IgD-negative memory B cell (primary cell): ENCODE measurements at regions not wholly inside any gene's neighbourhood (a gene's known extent, or its start where the extent isn't known, plus 50 kb on each side); places are given as distances from the start of the nearest gene placed in this dataset.
"Not testable (repeated sequence)": the region's sequence is repeated elsewhere in the genome, so short reads cannot be mapped to it uniquely, and the experiment has no call there.

Experiments
- H3K27ac Mint-ChIP-seq, 3 donors: one replicate each; pipeline ENCODE4 v1.8.0; 2020 to 2022; ENCODE audit warnings: mild to moderate bottlenecking in 3 of 3, mixed read lengths in 3 of 3, moderate library complexity in 1 of 3
- H3K27me3 Mint-ChIP-seq: one replicate; pipeline ENCODE4 v1.8.0; 2021; ENCODE audit warnings: mixed read lengths
- H3K36me3 Mint-ChIP-seq: one replicate; pipeline ENCODE4 v1.8.0; 2020; ENCODE audit warnings: mild to moderate bottlenecking, mixed read lengths
- H3K4me1 Mint-ChIP-seq, 3 donors: one replicate each; pipeline ENCODE4 v1.8.0; 2020 to 2022; ENCODE audit warnings: mixed read lengths in 3 of 3, mild to moderate bottlenecking in 1 of 3
- H3K4me3 Mint-ChIP-seq, 4 donors: one replicate each; pipeline ENCODE4 v1.8.0; 2020 to 2022; ENCODE audit warnings: mild to moderate bottlenecking in 4 of 4, mixed read lengths in 4 of 4, moderate library complexity in 3 of 4
- H3K9me3 Mint-ChIP-seq, 3 donors: one replicate each; pipeline ENCODE4 v1.8.0; 2020 to 2021; ENCODE audit warnings: mixed read lengths in 3 of 3, mild to moderate bottlenecking in 1 of 3

- peaks cover 43 to 54% (median 45%) of the 10 kb centered on the region in 3 donors for H3K4me1 Mint-ChIP-seq
- peaks cover 3% of the 10 kb centered on the region for H3K36me3 Mint-ChIP-seq
- H3K27me3 Mint-ChIP-seq: no peaks in the 10 kb centered on the region
- H3K9me3 Mint-ChIP-seq: no peaks in the 10 kb centered on the region
- peak overlapping the region; percentile 97 to 98 (median 98) for H3K4me3 Mint-ChIP-seq
- H3K27ac Mint-ChIP-seq: peak overlapping the region; percentile 46 to 95 (median 88)
Measured at GRCh38 chr6:118709859-118710350, 58.5 kb upstream of the CEP85L start.

DNA sequence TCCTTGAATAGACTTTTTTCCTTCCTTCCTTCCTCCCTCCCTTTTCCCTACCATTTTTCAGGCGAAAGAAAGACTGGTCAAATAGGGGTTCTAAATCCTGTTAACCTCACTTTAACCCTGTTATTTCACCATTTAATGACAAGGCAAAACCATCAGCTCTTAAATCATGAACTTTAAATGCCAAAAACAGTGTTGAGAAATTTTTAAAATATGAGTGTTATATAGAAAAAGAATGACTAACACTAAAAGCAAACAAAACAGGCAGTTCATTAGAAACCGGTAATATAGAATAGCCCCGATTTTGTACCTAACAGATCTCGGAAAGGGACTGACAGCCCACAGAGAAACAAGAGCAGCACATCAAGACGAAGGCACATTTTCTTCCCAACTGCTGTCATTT, 57.4 kb upstream of the CEP85L start:
- Mint-ChIP-seq H3K4me3 (peak overlapping the region; percentile 97 to 98 (median 98)), H3K4me1 (peaks cover 51 to 61% (median 52%) of the 10 kb centered on the region in 3 donors), H3K9me3 (no peaks in the 10 kb centered on the region), H3K27ac (peak overlapping the region; percentile 46 to 95 (median 88)), H3K36me3 (peaks cover 5% of the 10 kb centered on the region), H3K27me3 (no peaks in the 10 kb centered on the region)

GRCh38 chr6:118708055-118708454, 56.7 kb upstream of the CEP85L start:
- H3K27ac Mint-ChIP-seq: peak overlapping the region in 2 of 3 donors; percentile 46 to 88
- peaks cover 51 to 63% (median 56%) of the 10 kb centered on the region in 3 donors for H3K4me1 Mint-ChIP-seq
- no peaks in the 10 kb centered on the region for H3K9me3 Mint-ChIP-seq
- no peaks in the 10 kb centered on the region for H3K27me3 Mint-ChIP-seq
- H3K36me3 Mint-ChIP-seq: peaks cover 5% of the 10 kb centered on the region
- H3K4me3 Mint-ChIP-seq: peak overlapping the region; percentile 97 to 98 (median 98)

DNA sequence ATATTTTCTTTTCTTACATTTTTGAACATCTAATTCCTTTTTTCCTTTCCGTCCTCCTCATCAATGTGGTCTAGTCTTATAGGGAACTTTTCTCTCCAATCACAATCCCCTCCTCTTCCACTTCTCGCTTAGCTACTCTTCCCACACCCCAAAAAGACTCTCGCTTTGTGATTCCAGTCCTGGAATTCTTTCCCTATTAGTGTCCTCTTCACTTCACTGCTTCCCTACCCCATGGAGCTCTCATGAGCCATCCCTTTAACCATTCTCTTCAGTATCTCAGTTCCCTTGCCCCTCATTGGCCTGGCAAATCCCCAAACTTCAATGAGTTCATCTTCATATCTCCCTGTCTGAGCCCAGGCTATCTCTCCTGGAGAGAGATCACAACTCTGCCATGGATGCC, 55.3 kb upstream of the CEP85L start:
- Mint-ChIP-seq H3K4me1 (peaks cover 51 to 63% (median 56%) of the 10 kb centered on the region in 3 donors), H3K4me3 (peak overlapping the region; percentile 38 to 96 (median 75)), H3K9me3 (no peaks in the 10 kb centered on the region), H3K27ac (peak overlapping the region; percentile 21 to 69 (median 45)), H3K27me3 (no peaks in the 10 kb centered on the region), H3K36me3 (peaks cover 5% of the 10 kb centered on the region)

DNA sequence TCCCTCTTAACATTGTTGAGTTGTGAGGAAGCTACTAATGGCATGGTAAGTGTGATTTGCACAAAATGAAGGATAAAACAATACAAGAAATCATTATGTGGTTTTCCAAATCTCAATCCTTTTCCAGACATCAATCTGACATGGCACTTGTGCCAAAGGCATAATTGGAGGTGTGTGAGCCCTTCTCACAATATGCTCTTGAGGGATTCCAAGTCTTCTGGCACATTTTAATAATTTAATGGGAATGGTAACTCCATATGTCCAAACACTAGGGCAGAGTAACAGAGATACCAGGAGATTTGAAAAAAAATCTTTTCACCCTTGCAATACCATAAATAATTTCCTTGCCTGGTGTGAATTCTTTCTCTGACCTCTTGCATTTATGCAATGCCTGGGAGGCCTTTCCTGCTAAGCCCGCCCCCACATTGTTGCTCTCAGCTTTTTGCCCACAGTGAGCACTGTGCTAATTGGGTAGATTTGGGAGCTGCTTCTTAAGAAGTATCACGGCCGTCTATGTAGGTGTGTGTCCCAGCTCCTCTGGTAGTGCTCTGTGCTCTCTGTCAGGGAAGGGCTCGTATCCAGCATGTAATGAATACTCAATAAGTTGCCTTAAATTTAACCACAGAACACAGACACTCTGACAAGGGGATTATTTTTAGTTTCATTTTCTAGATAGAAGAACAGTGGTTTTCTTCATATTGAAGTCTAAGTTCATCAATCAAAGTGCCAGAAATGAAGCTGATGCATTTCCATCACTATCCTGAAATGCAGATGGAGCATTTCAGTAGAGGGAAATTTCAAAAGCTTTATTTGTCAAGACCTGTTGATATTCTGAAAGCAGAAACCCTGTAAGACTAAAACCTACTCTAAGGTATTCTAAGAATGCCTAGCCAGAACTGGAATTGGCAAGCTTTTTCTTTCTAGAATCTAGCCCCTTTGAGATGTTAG, 54.4 kb upstream of the CEP85L start:
- no peaks in the 10 kb centered on the region for H3K9me3 Mint-ChIP-seq
- peaks cover 5% of the 10 kb centered on the region for H3K36me3 Mint-ChIP-seq
- H3K27me3 Mint-ChIP-seq: no peaks in the 10 kb centered on the region
- H3K27ac Mint-ChIP-seq: peak overlapping the region; percentile 21 to 69 (median 45)
- H3K4me1 Mint-ChIP-seq: peaks cover 45 to 58% (median 53%) of the 10 kb centered on the region in 3 donors
- peak overlapping the region; percentile 59 to 96 (median 86) for H3K4me3 Mint-ChIP-seq

- Mint-ChIP-seq H3K4me3 (peak overlapping the region; percentile 34 to 96 (median 70)), H3K9me3 (no peaks in the 10 kb centered on the region), H3K36me3 (peaks cover 11% of the 10 kb centered on the region), H3K27ac (peak overlapping the region; percentile 57 to 83 (median 81)), H3K27me3 (no peaks in the 10 kb centered on the region), H3K4me1 (peaks cover 41 to 55% (median 50%) of the 10 kb centered on the region in 3 donors)
Measured at GRCh38 chr6:118704915-118705314, 53.5 kb upstream of the CEP85L start.

GRCh38 chr6:118701260-118701659, 49.9 kb upstream of the CEP85L start:
- not testable (repeated sequence) for H3K9me3 Mint-ChIP-seq, H3K4me3 Mint-ChIP-seq, H3K27ac Mint-ChIP-seq, H3K27me3 Mint-ChIP-seq
- Mint-ChIP-seq H3K36me3 (peaks cover 11% of the 10 kb centered on the region), H3K4me1 (peaks cover 24 to 42% (median 28%) of the 10 kb centered on the region in 3 donors)
